ENCODE measurements at regions not wholly inside any gene's neighbourhood (a gene's known extent, or its start where the extent isn't known, plus 50 kb on each side); places are given as distances from the start of the nearest gene placed in this dataset.

DNA sequence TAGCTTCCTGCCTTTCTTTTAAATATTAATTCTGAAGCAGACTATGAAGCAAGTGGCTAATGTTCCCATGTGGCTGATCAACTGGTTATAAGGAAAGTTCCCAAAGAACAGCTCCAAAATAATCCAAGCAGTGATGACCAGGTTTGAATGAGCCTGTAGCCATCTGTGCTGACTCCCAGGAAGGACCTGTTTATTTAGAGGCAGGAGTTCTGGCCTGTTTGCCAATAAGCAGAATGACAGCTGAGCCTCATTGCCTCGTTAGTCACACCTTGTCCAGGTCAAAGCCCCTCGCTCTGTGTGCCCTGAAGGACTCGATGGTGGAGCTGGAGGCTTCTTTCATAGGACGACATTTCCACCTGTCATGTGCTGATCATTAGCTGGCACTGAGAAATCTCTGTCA, 97.4 kb downstream of the TMEM170B start:
- Histone ChIP-seq H3K9ac (replicated peaks in 1 of 4; ENCODE audit: extremely low read depth in 1 of 4, low read depth in 3 of 4, low read length in 3 of 4) (no peak overlapping the region), H4K20me1 (replicated peaks in 1 of 2; ENCODE audit: control insufficient read depth in 1 of 2, insufficient read depth in 2 of 2, low read length in 2 of 2) (no peaks in the 10 kb centered on the region), H2BK120ac (replicated peaks; ENCODE audit: low read depth, low read length) (no peak overlapping the region), H3K18ac (ENCODE audit: extremely low read depth, low read length) (no peak overlapping the region), H2AK5ac (ENCODE audit: low read depth, low read length) (no peak overlapping the region), H3K36me3 (ENCODE audit: control insufficient read depth in 2 of 4, insufficient read depth in 4 of 4, low read length in 3 of 4) (no peaks in the 10 kb centered on the region), H3K4me2 (ENCODE audit: insufficient read depth in 1 of 2, low read depth in 2 of 2, low read length in 2 of 2) (no peak overlapping the region), H3K4ac (replicated peaks; ENCODE audit: insufficient read length, low read depth, low read length) (no peak overlapping the region), H3K27ac (ENCODE audit: low read depth, low read length) (no peak overlapping the region), H3K4me1 (replicated peaks in 1 of 4; ENCODE audit: control insufficient read depth in 3 of 4, insufficient read depth in 4 of 4, low read length in 3 of 4) (peaks cover 0 to 2% (median 0%) of the 10 kb centered on the region in 4 experiments; a peak in 1 of 7 replicates), H2BK5ac (ENCODE audit: low read depth, low read length) (no peak overlapping the region), H2BK12ac (ENCODE audit: low read depth, low read length) (no peak overlapping the region), H4K8ac (ENCODE audit: extremely low read depth, insufficient read depth, low read length) (no peak overlapping the region; the same call in 1 of the 2 replicates), H3K79me1 (ENCODE audit: low read depth, low read length) (no peaks in the 10 kb centered on the region), H3K56ac (replicated peaks; ENCODE audit: insufficient read length, low read depth, low read length) (no peak overlapping the region), H4K5ac (ENCODE audit: insufficient read length, low read depth, low read length) (no peak overlapping the region), H3K23ac (ENCODE audit: insufficient read length) (no peak overlapping the region), H3K4me3 (ENCODE audit: extremely low read depth in 1 of 4, insufficient read depth in 2 of 4, low read depth in 3 of 4, low read length in 4 of 4) (no peak overlapping the region), H4K91ac (replicated peaks; ENCODE audit: insufficient read length, low read length) (no peak overlapping the region), H2AFZ (ENCODE audit: low read length) (no peak overlapping the region), H2BK15ac (ENCODE audit: low read length) (no peak overlapping the region), H3K9me3 (ENCODE audit: insufficient read depth in 2 of 2, low read depth in 1 of 2, low read length in 1 of 2) (no peaks in the 10 kb centered on the region), H2BK20ac (ENCODE audit: low read length) (no peak overlapping the region), H3K27me3 (replicated peaks in 1 of 4; ENCODE audit: control insufficient read depth in 3 of 4, extremely low read depth in 1 of 4, insufficient read depth in 3 of 4, low read length in 3 of 4) (no peaks in the 10 kb centered on the region), H3K14ac (ENCODE audit: insufficient read length) (no peak overlapping the region), H3K79me2 (ENCODE audit: control insufficient read depth in 1 of 2, insufficient read depth in 2 of 2, low read length in 2 of 2) (no peaks in the 10 kb centered on the region), H3K23me2 (ENCODE audit: low read depth, low read length) (no peaks in the 10 kb centered on the region)
- TF ChIP-seq ATF2 (IDR thresholded peaks at IDR 0.05; ENCODE audit: low read length) = no peak
- ChIA-PET POLR2A (ENCODE audit: partially characterized antibody) (no interaction called here), CTCF (ENCODE audit: partially characterized antibody) (interaction anchor here (0.9 to 1.8 kb wide), 5 partner anchors 9 to 652 kb away, joined by 3 to 5 read pairs (median 4); no protein-coding TSS in a partner anchor)
- whole genome bisulfite sequencing, 2 experiments (ENCODE audit: extremely low coverage in 1 of 2, insufficient coverage in 1 of 2, insufficient read length in 1 of 2, insufficient replicate concordance in 2 of 2, low coverage in 1 of 2, low lambda C conversion rate in 2 of 2, missing lambda C conversion rate in 1 of 2) = 90% methylated on average over 4 of the region's 4 CpGs; no CpG with 5 or more reads in 1 of the 2 experiments
- no peak for FAIRE-seq
- DNase-seq (ENCODE audit: low read depth in 1 of 2, low spot score in 2 of 2) = no peak

Measured in H1 (cell line).